C4-2B (cell line): ENCODE measurements at regions not wholly inside any gene's neighbourhood (a gene's known extent, or its start where the extent isn't known, plus 50 kb on each side); places are given as distances from the start of the nearest gene placed in this dataset.

Source experiments
- ZFX ChIP-seq: fragments of 450-650 bp; IDR thresholded peaks from 2 replicates; pipeline ENCODE4 v1.6.1; 2017
- TF ChIP-seq, protein P1 (sequence below): fragments of 450-650 bp; conservative IDR thresholded peaks from 2 replicates; pipeline ENCODE4 v1.5.1; 2017; ENCODE audit warnings: mild to moderate bottlenecking

DNA sequence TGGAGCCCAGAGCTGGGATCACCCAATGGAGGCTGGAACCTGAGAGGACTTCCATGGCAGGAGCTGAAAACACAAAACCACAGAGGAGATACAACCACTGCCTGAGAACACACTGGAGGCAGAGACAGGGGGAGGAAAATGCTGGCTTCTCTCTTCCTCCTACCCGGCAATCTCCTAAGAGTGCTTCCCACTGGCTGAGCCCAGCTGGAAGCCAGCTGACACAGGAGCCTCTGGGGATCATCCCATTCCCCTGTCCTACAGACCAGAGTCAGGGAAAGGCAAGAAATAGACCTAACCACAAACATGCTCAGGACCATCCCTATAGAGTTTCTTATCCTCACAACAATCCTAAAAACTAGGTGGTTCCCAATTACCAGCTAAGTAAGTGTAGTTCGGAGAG lies 112.4 kb upstream of the CDH5 start:
- TF ChIP-seq, protein P1, sequence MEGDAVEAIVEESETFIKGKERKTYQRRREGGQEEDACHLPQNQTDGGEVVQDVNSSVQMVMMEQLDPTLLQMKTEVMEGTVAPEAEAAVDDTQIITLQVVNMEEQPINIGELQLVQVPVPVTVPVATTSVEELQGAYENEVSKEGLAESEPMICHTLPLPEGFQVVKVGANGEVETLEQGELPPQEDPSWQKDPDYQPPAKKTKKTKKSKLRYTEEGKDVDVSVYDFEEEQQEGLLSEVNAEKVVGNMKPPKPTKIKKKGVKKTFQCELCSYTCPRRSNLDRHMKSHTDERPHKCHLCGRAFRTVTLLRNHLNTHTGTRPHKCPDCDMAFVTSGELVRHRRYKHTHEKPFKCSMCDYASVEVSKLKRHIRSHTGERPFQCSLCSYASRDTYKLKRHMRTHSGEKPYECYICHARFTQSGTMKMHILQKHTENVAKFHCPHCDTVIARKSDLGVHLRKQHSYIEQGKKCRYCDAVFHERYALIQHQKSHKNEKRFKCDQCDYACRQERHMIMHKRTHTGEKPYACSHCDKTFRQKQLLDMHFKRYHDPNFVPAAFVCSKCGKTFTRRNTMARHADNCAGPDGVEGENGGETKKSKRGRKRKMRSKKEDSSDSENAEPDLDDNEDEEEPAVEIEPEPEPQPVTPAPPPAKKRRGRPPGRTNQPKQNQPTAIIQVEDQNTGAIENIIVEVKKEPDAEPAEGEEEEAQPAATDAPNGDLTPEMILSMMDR: no peak
- no peak for TF ChIP-seq ZFX
